DMS153 (cell line): ENCODE measurements at regions not wholly inside any gene's neighbourhood (a gene's known extent, or its start where the extent isn't known, plus 50 kb on each side); places are given as distances from the start of the nearest gene placed in this dataset.
A peak's percentile ranks its signal among the peaks of the same experiment; 100 is the strongest.

ENCODE experiments used
- DNase-seq: peaks from one replicate; lab custom pipeline; 2025; lab: John Stamatoyannopoulos, UW

DNA sequence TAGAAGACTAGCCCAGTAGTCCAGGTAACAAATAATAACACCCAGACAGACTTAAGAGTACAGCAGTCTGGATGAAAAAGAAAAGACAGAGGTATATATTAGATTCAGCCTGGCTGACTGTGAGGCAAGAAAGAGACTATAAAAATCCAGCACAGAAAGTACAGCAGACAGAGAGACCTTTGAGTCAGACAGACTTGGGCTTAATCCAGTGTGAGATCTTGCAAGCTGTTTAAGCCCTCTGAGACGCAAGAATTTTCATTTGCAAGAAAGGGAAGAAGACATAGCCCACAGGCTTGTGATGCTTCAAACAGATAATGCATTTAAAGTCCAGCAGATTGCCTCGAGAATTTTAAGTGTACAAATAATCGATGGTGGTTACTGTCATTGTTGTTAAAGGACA lies 471.4 kb downstream of the LIG4 start:
- DNase-seq, result no peak

DNA sequence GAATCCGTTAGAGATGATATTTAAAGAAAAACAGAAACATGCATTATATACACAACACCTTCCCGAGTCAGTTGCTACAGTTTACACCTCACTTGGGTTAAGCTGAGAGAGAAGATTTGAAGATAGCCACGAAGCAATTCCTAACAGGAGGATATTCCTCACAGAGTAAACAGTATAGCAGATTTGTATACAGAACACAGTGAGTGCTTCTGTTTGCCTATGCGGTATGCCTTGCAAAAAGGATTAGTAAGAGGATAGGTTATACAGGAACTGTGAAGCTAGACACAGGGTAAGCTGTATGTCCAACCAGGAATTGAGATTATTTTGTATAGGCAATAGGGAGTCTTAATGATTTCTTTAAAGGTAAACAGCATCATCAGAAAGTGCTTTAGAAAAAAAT lies 471.8 kb downstream of the LIG4 start:
- DNase-seq, result peak; percentile 29

DNA sequence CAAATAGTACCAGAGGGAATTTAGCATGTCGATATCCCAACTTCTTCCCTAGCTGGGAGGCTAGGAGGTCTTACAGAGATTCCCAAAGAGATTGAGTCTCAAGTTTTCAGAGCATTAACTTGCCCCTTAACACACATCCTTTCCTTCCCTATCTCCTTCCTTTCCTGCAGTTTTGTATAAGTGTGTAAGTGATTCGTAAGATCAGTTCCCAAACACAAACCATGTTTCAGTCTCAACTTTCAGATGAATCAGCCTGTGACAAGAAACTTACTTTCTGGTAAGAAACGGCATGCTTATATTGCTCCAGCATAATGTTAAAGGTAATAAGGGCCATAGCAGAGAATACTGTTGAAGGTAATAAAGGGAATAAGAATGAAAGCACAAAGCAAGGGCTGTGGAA lies 472.2 kb downstream of the LIG4 start:
- DNase-seq, result no peak

DNA sequence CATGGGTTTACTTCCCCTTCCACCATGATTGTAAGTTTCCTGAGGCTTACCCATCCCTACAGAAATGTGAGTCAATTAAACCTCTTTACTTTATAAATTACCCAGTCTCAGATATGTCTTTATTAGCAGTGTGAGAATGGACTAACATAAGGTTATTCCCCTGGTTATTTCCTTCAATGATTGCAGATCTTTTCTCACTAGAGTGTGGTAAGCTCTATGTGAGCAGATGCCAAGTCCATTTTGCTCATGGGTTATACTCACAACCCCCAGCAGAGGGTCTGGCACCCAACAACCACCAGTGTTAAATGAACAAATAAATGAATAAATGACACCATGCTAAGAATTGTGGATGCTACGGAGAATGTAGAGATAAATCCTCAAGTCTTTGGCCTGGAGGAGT lies 472.8 kb downstream of the LIG4 start:
- no peak for DNase-seq

DNA sequence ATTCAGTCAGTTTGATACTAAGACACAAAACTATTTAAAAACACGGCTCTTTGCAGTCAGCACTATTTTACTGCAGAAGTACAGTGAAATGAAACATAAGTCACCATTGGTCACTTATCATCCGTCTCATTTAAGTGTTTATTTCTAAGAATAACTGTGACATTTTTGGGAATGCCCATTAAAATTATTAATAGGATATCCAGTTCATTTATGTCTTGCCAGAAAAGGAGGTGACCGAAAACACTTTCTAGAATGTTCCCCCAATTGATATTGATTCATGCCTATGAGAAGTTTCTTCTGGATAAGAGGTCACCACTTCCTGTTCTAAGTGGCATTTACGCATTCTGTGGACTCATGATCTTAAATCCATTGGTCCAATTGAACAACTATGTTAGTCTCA lies 477.3 kb downstream of the LIG4 start:
- DNase-seq, result no peak

DNA sequence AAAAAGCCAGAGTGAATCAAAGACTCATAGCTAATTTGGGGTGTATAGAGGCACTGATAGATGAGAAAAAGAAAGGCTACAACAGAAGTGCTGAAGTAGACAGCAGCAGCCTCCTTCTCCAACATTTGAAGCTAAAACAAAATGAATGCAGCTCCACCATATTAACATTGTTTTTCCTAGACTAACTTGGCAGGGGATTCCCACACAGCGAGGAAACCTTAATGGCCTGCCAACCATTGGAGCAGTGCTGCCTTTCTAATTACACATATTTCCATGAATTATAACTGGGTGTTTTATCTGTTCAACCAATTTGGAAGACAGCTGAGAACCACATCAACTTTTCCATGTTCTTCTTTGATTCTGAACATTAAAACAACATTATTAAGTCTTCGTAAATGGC lies 478.6 kb downstream of the LIG4 start:
- DNase-seq, result no peak

DNA sequence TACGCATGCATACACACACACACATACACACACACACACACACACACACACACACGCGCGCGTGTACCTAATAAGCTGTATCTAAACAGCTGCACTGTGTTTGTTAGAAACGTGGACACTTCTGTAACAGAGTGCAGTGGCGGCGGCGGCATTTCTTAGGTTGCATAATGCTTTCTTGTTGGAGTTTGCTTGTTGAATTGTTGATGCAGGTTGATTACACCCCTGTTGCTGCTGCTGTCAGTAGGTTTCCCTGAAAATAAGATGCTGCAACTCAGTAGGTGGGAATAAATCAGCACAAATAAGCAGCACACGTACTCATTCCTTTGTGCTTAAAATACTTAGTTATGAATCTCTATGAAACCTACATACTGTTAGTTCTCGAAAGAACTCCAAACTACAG lies 479.2 kb downstream of the LIG4 start:
- DNase-seq, result no peak

DNA sequence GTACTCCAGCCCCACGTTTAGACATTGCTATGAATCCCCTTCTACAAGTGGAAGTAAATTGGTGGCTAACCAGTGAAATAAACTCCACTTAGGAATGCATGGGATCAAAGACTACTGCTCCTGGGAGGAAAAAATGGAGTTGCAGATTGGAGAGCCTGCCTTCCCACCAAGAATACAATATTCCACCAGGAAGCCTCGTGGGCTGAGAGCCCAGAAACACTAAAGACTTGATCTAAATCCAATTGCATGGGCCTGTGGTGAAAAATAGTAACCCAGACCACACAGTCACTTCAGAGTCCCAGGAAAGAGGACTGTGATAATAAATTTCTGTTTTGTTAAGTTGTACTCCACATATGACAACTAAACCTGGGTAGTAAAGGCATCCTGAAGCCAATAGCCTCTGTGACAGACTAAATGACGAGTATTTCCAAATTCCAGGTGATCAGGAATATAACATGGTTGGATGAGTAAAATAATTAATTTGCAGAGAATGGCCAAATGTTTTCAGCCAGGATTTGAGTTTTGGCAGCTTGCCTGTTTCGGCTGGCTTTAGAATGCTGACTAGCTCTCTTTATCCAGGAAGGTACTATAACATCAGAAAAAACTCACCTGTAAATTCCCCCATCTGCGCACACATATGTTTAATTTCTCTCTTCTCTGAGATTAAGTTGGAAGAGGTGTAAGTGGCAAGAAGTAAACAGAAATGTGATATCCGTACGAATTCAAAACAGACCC lies 480.3 kb downstream of the LIG4 start:
- DNase-seq, result no peak

DNA sequence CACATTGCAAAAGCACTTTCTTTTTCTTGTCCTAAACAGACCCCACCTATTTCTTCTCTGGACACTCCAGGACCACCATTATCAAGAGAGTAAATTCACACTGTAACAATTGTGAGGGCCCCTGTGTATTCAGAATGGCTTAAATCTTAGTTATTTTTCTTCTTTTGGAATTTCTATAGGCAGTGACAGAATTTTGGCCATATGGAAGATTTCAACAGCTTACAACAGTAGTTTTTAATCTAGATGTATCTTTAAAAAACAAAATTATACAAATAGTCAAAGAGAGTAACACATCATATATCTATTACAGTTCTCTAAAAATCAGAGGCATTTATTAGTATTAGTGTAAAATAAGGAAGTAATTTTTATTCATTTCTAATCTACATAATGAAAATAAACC lies 482.1 kb downstream of the LIG4 start:
- no peak for DNase-seq

DNA sequence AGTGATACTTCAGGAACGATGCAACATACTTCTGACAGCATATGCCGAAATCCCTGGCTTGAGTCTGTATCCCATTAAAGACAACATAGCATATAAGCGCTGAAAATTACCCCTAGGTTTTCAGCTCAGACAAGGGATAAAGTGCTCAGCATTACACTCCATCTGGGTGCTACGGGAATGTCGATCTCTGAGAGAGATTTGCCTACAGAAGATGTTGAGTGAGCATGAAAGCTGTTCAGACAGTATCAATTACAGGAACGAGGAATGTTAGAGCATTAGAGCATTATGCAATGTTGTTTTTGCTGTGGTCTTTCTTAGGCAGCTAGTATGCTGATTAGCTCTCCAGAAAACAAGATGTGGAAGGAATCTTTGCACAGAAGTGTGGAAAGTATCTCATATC lies 484.5 kb downstream of the LIG4 start:
- no peak for DNase-seq

DNA sequence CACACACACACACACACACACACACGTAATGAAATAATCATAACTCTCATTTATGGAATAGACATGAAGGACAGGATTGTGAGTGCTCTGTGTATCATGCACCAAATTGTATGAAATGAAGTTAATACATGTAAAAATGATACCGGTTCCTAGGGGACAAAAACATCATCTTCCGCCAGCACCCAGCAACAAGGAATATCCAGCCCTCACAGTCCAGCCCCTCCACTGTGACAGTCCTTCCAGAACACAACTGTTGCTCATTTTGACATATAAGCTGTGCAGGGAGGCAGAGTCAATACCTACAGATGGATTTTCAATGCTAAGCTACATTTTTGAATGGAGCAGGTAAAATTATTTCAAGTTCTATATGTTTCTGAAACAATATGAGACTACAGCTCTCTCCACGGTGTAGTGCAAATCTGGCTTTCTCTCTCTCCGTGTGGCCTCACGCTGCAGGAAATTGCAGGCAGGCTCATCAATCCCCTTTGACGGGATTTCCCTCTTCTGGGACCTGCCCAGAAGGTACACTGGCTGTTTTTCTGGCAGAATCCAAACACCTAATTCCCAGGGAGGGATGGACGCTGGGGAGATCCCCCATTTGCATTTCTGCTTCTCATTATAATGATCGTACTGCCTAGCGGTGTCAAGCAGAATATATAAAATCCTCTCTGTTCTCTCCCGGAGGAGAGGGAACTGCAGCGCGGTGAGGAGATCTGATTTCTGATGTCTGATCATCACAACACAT lies 494.0 kb downstream of the LIG4 start:
- peak; percentile 42 for DNase-seq

DNA sequence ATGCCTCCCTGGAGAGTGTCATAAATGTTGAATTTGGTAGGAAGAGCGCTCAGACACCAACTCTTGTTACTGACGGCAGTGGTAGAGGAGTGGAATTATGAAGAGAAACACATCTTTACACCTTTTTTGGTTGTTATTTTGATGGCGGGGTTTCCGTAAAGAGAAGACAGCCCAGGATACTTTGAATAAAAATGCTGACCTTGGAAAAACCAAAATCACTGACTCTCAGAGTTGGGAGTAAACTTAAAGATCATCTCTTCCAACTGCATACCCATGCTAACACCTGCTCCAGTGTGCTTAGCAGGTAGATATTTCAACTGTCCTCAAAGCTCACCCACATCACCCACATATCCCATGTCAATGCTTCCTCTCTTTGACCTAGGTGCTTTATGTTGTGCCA lies 498.6 kb downstream of the LIG4 start:
- DNase-seq, result no peak

DNA sequence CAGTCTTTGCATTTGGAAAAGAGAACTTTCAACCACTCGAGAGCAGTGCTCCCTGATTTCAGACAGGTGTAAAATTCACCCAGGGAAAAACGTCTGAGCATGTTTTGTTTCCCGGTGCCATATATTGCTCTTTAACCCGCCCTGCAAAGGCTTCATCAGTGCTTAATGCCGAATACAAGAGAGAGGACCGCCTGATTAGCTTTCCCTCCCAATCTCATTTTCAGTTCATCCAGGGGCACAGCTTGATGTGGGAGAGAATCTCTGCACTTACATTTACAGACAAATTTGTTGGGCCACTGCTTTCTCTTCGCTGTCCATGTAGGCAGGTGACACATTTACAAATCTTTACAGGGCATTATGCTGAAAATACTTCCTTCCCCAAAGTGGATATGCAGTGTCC lies 499.1 kb downstream of the LIG4 start:
- no peak for DNase-seq

DNA sequence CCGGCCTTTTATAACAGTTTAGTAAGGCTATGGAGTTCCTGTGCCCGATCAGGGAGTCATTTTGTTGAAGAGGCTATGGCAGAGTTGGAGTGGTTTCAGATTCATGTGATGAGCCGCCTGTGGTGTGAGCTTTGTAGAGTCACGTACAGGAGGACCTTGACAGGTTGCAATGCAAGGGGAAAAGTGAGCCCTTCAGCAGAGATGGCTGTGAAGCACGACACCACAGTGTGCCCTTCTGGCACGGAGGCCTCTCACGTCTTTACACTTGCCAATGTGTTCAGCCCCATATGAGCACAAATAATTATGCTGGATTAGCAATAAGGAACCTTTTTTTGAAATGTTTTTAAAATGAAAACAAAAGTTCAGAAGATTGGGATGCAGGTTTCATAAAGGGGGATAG lies 499.8 kb downstream of the LIG4 start:
- DNase-seq, result no peak

DNA sequence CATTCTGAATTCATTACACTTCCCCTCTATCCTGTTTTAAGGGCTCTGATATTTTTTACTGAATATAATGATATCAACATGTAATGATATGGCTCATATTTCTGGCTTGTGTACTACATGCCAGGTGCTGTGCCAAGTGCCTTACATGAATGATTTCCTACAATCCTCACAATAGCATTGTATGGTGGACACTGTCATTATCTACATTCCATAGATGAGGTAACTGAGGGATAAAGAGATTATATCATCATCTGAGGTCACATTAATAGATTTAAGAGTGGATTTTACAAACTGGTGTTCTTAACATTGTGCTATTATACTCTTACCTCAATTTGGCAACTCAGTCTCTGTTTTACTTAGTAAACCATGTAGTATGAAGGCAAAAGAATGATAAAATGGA lies 502.0 kb downstream of the LIG4 start:
- DNase-seq, result peak; percentile 20

DNA sequence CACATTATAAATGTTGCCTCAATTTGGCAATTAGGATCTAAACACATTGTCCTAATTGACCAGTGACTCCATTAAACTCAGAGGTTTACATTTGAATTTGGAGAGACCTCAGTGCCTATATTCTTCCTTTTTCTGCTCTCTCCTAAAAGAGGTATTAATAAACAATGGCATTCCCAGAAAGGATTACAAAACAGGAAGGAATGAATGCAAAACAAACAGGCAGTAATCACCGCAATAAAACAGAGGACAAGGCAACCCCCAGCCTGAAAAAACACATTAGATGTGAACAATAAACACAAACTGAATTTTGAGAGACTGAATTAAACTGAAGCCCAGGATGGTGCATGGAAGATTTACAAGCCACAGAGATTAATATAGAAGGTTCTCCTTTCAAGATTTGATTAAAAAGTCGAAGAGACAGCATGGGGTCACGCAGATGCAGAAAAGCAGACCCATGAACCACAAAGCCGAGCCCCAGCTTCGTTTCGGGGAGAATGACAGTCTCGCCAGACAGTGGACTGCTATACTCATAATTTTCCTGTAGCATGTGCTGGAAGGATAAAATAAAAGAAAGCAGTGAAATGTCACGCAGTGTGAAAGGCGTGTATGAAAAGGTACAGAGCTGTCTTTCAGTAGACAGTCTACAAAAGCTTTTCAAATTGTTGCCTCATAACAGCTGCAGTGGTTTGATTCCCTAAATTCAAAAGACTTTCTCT lies 503.0 kb downstream of the LIG4 start:
- peak; percentile 69 for DNase-seq

DNA sequence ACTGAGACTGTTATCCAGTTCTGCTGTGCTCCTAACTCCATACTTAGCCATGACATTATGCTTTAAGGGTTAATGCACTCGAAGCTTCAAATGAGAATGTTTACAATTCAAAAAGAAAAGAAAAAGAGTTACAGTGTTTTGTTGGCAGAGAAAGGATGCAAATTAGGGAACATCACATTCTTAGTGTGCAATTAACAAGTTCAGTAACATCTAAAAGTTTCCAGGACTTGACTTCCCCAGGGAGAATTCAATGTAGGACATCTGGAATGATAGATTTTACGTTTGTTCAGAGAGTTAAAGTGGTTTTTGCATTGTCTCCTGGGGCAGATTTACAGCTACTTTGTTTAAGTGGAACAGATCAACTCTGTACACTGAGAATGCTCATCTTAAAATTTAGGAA lies 525.2 kb downstream of the LIG4 start:
- no peak for DNase-seq

DNA sequence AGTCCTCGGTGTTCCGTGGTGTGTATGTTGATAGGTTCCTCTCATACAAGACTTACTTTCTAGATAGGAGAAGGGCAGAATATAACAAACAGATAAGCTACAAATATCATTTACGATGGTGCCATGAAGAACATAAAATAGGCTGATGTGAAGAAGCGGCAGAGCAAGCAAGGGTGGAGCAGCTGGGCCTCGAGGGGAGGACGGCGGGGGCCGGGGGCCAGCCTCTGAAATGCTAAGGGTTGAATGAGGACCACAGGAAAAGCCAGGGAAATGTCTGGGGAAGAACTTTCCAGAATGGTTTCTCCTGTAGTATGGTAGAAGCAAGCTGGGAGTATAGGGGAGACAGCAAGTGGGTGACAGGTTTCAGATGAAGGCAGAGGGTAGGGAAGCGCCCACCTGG lies 529.5 kb downstream of the LIG4 start:
- DNase-seq, result no peak

DNA sequence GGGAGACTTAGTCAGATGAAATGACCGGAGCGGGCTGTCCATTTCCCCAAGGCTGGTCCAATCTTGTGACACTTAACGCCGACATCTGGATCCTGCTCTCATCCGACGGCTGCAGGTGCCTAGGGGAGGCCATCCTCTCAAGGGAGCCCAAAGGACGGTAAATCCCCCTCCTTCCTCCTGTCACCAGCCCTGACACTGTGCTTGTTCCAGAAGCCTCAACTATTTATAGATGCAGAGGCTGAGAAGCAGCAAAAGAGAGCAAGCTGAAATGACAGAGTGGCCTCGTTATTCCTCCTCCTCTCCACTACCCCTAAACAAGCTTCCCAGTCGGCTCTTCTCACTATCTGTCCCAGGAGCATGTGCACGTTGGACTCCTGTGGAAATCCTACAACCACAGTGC lies 533.7 kb downstream of the LIG4 start:
- no peak for DNase-seq

DNA sequence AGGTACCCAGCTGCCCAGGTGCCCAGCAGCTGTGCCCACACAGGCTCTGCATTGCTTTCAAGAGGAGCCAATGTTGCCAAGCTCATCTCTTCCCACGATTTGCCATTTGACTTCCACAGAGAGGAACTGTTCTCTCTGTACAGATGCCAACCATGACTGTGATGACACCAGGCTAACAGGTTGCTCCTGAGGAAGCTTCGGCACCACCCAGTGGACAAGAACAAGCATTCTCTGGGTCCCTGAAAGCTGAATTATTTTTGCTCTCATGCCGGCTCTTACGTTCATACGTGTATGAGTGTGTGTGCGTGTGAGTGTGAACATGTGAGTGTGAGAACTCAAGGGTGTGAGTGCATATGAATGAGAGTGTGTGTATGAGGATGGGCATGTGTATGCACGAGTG lies 535.2 kb downstream of the LIG4 start:
- DNase-seq, result peak; percentile 67

DNA sequence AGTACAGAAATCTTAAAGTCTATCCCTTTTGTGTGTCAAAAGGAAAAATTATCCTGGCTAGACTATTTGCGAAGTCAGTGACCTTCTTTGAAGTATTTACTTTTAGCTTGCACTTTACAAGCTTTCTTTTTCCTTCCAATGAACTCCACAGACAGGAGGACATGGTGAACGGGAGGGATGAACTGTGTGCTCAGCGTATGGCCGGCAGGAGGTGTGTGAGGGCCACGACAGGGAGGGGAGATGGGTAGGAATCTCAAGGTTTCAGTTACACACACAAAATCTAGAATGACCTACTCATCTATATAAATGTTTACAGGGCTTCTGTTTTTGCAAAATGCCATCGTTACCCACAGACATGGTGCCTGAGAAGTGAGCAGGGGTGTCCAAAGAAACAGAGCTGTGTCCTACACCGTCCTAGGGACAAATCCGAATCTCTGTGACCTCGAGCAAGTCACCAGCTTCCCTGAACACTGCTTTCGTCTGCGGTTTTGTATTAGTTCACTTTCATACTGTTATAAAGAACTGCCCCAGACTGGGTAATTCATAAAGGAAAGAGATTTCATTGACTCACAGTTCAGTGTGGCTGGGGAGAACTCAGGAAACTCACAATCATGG lies 537.2 kb downstream of the LIG4 start:
- peak; percentile 65 for DNase-seq

DNA sequence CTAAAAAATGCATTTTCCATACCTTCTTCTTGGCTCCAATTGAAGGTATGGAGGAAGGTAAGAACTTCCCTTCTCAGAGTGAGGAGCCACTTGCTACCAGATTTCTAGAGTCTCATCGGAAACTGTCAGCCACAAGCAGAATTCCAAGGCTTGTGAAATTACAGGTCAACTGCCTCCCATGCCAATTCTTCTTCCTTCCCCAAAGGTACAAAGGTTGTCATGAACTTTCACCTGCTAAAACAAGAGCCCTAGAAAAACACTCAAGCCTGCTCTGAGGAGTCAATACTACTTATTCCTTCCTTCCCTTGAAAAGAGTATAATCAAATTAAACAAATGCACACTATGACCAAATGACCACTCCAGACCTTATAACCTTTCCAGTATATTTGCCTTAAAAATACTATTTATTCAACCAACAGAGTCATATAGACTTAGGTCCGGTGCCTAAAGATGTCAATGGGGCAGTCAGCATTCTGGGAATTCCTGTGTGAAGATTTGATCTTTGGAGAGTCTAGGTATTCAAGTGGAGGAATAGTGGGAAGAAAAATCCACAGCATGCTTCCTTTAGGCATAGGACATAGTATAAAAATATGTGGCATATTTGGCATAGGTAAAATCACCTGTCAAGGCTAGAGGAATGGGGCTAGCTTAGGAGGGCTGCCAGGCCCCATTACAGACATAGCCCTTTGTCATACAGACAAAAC lies 539.3 kb downstream of the LIG4 start:
- no peak for DNase-seq
